ENCODE measurements at regions not wholly inside any gene's neighbourhood (a gene's known extent, or its start where the extent isn't known, plus 50 kb on each side); places are given as distances from the start of the nearest gene placed in this dataset.

GRCh38 chr3:64825404-64826120, 137.8 kb upstream of the ADAMTS9 start:
- no peak for TF ChIP-seq POLR2A (IDR thresholded peaks at IDR 0.05)
- TF ChIP-seq, protein P1, sequence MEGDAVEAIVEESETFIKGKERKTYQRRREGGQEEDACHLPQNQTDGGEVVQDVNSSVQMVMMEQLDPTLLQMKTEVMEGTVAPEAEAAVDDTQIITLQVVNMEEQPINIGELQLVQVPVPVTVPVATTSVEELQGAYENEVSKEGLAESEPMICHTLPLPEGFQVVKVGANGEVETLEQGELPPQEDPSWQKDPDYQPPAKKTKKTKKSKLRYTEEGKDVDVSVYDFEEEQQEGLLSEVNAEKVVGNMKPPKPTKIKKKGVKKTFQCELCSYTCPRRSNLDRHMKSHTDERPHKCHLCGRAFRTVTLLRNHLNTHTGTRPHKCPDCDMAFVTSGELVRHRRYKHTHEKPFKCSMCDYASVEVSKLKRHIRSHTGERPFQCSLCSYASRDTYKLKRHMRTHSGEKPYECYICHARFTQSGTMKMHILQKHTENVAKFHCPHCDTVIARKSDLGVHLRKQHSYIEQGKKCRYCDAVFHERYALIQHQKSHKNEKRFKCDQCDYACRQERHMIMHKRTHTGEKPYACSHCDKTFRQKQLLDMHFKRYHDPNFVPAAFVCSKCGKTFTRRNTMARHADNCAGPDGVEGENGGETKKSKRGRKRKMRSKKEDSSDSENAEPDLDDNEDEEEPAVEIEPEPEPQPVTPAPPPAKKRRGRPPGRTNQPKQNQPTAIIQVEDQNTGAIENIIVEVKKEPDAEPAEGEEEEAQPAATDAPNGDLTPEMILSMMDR (IDR thresholded peaks at IDR 0.05), result no peak

Data from thyroid gland (tissue), 4 donors.